T-helper 1 cell treated with Interleukin-12 subunit alpha and Interleukin-12 subunit beta and Interleukin-4 antibody, amounts not matched to agents 30 ng/mL and 1 ng/mL, for 36 hours (primary cell): ENCODE measurements at regions not wholly inside any gene's neighbourhood (a gene's known extent, or its start where the extent isn't known, plus 50 kb on each side); places are given as distances from the start of the nearest gene placed in this dataset.

Experiments
- intact Hi-C: fragments of 100-400 bp; cut with micrococcal nuclease; formaldehyde crosslinking; loops from one replicate; pipeline ENCODE4 v1.15.1; 2024

DNA sequence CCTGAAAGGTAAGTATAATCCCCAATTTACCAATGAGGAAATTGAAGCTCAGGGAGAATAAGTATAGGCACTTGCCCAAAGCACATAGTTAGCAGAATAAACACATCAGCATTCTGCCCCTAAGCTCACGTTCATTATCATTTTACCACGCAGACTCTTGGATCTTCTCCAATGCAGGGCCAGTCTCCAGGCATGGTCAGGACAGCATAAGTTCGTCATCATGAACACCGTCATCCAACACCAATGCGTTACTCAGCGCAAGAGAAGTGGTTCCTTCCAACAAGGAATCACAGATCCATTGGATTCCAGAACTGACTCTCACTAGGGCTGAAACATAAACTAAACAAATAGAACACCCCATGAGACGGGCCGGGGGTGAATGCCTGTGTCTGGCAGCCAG lies 86.5 kb upstream of the GPM6B start:
- intact Hi-C loops: no loop called here

- intact Hi-C loops: no loop called here
These were observed 85.5 kb upstream of the GPM6B start for GRCh38 chrX:13902406-13902805.

- intact Hi-C loops: no loop called here
These were observed 84.5 kb upstream of the GPM6B start for GRCh38 chrX:13901354-13901753.

DNA sequence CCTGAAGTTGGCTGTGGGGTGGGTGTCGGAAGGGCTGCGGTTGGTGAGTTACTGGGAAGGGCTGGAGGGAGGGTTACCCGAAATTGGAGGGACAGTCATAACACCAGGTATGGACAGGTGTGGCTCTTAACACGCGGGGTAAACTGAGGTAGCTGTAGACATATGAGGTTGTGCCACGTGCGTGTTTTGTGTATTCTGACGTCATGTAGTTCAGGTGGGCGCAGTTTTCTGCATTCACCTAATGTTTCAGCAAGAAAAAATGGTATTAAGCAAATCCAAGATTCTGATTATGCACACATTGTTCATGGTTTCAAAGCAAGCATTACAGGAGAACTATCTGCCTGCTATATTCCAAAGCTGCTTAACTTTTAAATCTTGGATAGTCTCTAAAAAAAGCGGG lies 83.5 kb upstream of the GPM6B start:
- intact Hi-C loops: no loop called here

DNA sequence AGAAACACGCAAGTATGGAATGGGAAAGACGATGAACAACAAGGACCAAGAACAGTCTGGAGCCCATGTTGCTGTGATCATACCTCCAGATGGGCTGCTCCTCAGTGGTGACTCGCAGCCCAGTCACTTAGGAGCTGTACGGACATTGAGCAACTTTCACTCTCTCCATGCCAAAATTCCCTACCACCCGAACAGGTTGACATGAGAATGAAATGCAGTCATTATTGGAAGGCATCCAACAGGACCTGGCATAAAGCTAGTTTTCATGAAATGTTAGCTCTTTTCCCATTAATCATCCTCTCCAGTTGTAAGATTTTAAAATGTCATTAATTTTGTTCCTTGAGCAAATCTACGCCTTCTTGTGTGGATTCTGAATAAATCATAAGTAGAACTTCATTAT lies 82.7 kb upstream of the GPM6B start:
- intact Hi-C loops: no loop called here

DNA sequence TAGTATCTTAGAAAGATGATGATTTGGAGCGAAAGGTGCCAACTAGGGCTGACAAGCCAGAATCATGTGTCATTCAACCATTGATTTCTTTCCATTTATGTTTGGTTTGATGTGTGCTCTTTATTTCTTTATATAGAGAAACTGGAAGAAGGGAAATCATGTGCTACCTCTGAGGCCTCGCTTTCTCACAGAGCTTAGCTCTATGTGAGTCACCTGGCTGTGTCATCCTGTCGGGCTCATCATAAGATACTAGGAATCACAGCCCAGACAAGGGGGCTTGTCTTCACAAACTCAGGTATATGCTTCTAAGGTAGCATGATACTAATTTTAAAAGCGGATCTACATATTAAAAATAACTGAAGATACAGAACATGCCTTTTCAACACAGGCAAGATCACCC lies 81.7 kb upstream of the GPM6B start:
- intact Hi-C loops: loop anchor here (1.0 kb wide), 1 partner anchor 134 kb away; no protein-coding TSS in a partner anchor

- intact Hi-C loops: loop anchor here (1.0 kb wide), 1 partner anchor 134 kb away; no protein-coding TSS in a partner anchor
These were observed 81.2 kb upstream of the GPM6B start for GRCh38 chrX:13898083-13898482.

- intact Hi-C loops: no loop called here
These were observed 80.7 kb upstream of the GPM6B start for GRCh38 chrX:13897566-13897965.

DNA sequence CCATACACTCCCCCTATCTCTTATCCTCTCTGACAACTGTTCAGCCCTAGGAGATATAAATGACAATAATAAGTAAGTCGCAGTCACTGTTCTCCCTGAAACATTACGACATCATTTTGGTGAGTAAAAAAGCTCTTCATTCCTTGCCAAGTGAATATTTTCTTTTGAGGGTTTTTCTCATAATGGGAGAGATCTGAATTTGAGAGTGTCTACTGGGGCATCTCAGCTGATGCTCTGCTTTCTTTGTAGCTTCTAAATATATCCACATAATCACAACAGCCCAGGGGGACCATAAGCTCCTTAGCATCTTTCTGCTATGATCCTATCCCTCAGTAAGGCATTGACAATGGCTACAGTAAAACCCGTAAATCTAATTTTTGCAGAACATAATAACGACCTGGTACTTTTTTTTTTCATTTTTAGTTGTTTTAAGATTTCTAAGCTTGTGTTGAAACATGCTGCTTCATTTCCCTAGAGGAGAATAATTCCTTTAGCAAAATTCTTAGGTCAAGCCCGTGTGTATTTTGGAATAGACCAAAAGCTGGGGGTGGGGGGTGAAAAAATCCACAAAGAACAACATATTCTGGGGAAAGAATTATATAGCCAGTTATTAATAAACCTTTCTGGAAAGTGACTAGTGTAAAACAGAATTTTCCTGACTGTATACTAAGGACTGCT lies 78.1 kb upstream of the GPM6B start:
- intact Hi-C loops: no loop called here

- intact Hi-C loops: no loop called here
These were observed 76.9 kb upstream of the GPM6B start for GRCh38 chrX:13893826-13894225.

- intact Hi-C loops: no loop called here
These were observed 76.0 kb upstream of the GPM6B start for GRCh38 chrX:13892856-13893255.

- intact Hi-C loops: no loop called here
These were observed 74.7 kb upstream of the GPM6B start for GRCh38 chrX:13891377-13892140.

DNA sequence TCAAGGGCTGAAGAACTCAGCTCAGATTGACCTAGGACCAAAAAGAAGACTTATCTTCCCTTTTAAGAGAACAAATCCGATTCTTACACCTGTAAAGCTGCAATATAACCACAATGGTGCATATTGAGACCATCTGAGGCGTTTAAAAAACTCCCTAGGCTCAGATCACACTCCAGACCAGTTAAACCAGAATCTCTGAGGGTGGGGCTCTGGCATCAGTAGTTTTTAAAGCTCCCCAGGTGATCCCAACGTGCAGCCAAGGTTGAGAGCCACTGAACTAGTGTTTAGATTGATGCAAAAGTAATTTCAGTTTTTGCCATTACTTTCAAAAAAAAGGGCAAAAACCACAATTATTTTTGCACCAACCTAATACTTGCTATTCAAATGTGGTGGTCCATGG lies 73.9 kb upstream of the GPM6B start:
- intact Hi-C loops: no loop called here

- intact Hi-C loops: no loop called here
These were observed 71.4 kb upstream of the GPM6B start for GRCh38 chrX:13888284-13888683.

GRCh38 chrX:13885591-13885990 lies 68.7 kb upstream of the GPM6B start:
- intact Hi-C loops: no loop called here

- intact Hi-C loops: no loop called here
These were observed 59.8 kb upstream of the GPM6B start for GRCh38 chrX:13876652-13877051.

GRCh38 chrX:13875572-13875971 lies 58.7 kb upstream of the GPM6B start:
- intact Hi-C loops: no loop called here

- intact Hi-C loops: no loop called here
These were observed 51.7 kb upstream of the GPM6B start for GRCh38 chrX:13868591-13868990.
